ENCODE measurements at regions not wholly inside any gene's neighbourhood (a gene's known extent, or its start where the extent isn't known, plus 50 kb on each side); places are given as distances from the start of the nearest gene placed in this dataset.

- no peaks in the 10 kb centered on the region for H3K36me3 Mint-ChIP-seq (ENCODE audit: low read depth)
- H3K27ac Mint-ChIP-seq (ENCODE audit: unreplicated experiment) = no peak overlapping the region
- H3K4me3 Mint-ChIP-seq (ENCODE audit: unreplicated experiment) = no peak overlapping the region
- H3K27me3 Mint-ChIP-seq (ENCODE audit: low read depth) = peaks cover 3% of the 10 kb centered on the region
- DNase-seq (ENCODE audit: low spot score) = peak; percentile 78
- no peak for TF ChIP-seq CTCF (IDR thresholded peaks at IDR 0.05)
- H3K4me1 Mint-ChIP-seq (ENCODE audit: low read depth) = no peaks in the 10 kb centered on the region
- no peaks in the 10 kb centered on the region for H3K9me3 Mint-ChIP-seq (ENCODE audit: low read depth)
These were observed 118.5 kb upstream of the HDAC4 start for GRCh38 chr2:239519089-239519920.

GRCh38 chr2:239518286-239519088 lies 117.7 kb upstream of the HDAC4 start:
- no peaks in the 10 kb centered on the region for H3K36me3 Mint-ChIP-seq (ENCODE audit: low read depth)
- peaks cover 6% of the 10 kb centered on the region for H3K27me3 Mint-ChIP-seq (ENCODE audit: low read depth)
- peak; percentile 64 for DNase-seq (ENCODE audit: low spot score)
- no peak for TF ChIP-seq CTCF (IDR thresholded peaks at IDR 0.05)
- H3K27ac Mint-ChIP-seq (ENCODE audit: unreplicated experiment) = no peak overlapping the region
- H3K4me1 Mint-ChIP-seq (ENCODE audit: low read depth) = no peaks in the 10 kb centered on the region
- no peak overlapping the region for H3K4me3 Mint-ChIP-seq (ENCODE audit: unreplicated experiment)
- no peaks in the 10 kb centered on the region for H3K9me3 Mint-ChIP-seq (ENCODE audit: low read depth)

GRCh38 chr2:239517686-239518085 lies 116.9 kb upstream of the HDAC4 start:
- Mint-ChIP-seq H3K36me3 (ENCODE audit: low read depth) (no peaks in the 10 kb centered on the region), H3K4me3 (ENCODE audit: unreplicated experiment) (no peak overlapping the region), H3K27me3 (ENCODE audit: low read depth) (peaks cover 8% of the 10 kb centered on the region), H3K9me3 (ENCODE audit: low read depth) (no peaks in the 10 kb centered on the region), H3K27ac (ENCODE audit: unreplicated experiment) (no peak overlapping the region), H3K4me1 (ENCODE audit: low read depth) (no peaks in the 10 kb centered on the region)
- no peak for TF ChIP-seq CTCF (IDR thresholded peaks at IDR 0.05)
- peak; percentile 73 for DNase-seq (ENCODE audit: low spot score)

GRCh38 chr2:239516954-239517305 lies 116.1 kb upstream of the HDAC4 start:
- Mint-ChIP-seq H3K36me3 (ENCODE audit: low read depth) (no peaks in the 10 kb centered on the region), H3K4me1 (ENCODE audit: low read depth) (no peaks in the 10 kb centered on the region), H3K9me3 (ENCODE audit: low read depth) (no peaks in the 10 kb centered on the region), H3K4me3 (ENCODE audit: unreplicated experiment) (no peak overlapping the region), H3K27me3 (ENCODE audit: low read depth) (peaks cover 8% of the 10 kb centered on the region), H3K27ac (ENCODE audit: unreplicated experiment) (no peak overlapping the region)
- TF ChIP-seq CTCF (IDR thresholded peaks at IDR 0.05) = no peak
- DNase-seq (ENCODE audit: low spot score) = no peak

GRCh38 chr2:239516286-239516953 lies 115.6 kb upstream of the HDAC4 start:
- TF ChIP-seq CTCF (IDR thresholded peaks at IDR 0.05) = no peak
- no peak overlapping the region for H3K27ac Mint-ChIP-seq (ENCODE audit: unreplicated experiment)
- H3K36me3 Mint-ChIP-seq (ENCODE audit: low read depth) = no peaks in the 10 kb centered on the region
- DNase-seq (ENCODE audit: low spot score) = peak; percentile 78
- H3K4me3 Mint-ChIP-seq (ENCODE audit: unreplicated experiment) = no peak overlapping the region
- peaks cover 8% of the 10 kb centered on the region for H3K27me3 Mint-ChIP-seq (ENCODE audit: low read depth)
- no peaks in the 10 kb centered on the region for H3K4me1 Mint-ChIP-seq (ENCODE audit: low read depth)
- no peaks in the 10 kb centered on the region for H3K9me3 Mint-ChIP-seq (ENCODE audit: low read depth)

Data from chondrocyte (in vitro differentiated cells).